GM12891 (cell line): ENCODE measurements at regions not wholly inside any gene's neighbourhood (a gene's known extent, or its start where the extent isn't known, plus 50 kb on each side); places are given as distances from the start of the nearest gene placed in this dataset.
"Not testable (repeated sequence)": the region's sequence is repeated elsewhere in the genome, so short reads cannot be mapped to it uniquely, and the experiment has no call there.

Experiments
- DNase-seq: peaks from one replicate; pipeline ENCODE4 v3.0.0; 2011; ENCODE audit warnings: low spot score; ENCODE audit not compliant: insufficient read length
- FAIRE-seq: peaks from 2 replicates; lab custom pipeline; 2011; peaks lifted over from hg19 to GRCh38; lab: Jason Lieb, UNC
- PAX5 ChIP-seq: IDR thresholded peaks from 2 replicates; pipeline ENCODE4 v1.6.1; 2011; ENCODE audit warnings: low read length, moderate library complexity, mild to moderate bottlenecking; ENCODE audit not compliant: insufficient read depth, severe bottlenecking
- POLR2A ChIP-seq: IDR thresholded peaks from 2 replicates; pipeline ENCODE4 v1.6.1; 2011; ENCODE audit warnings: low read depth, low read length, control low read depth
- POLR2AphosphoS5 ChIP-seq: IDR thresholded peaks from 2 replicates; pipeline ENCODE4 v1.6.1; 2011; ENCODE audit warnings: low read depth, low read length, control low read depth
- POU2F2 ChIP-seq: IDR thresholded peaks from 2 replicates; pipeline ENCODE4 v1.6.1; 2011; ENCODE audit warnings: low read depth, mild to moderate bottlenecking, control low read depth, low read length, moderate library complexity
- SPI1 ChIP-seq: IDR thresholded peaks from 2 replicates; pipeline ENCODE4 v1.6.1; 2011; ENCODE audit warnings: low read depth, low read length, control low read depth
- TAF1 ChIP-seq: IDR thresholded peaks from 2 replicates; pipeline ENCODE4 v1.6.1; 2011; ENCODE audit warnings: low read depth, low read length, control low read depth

GRCh38 chr5:17989036-17989435, 354.8 kb downstream of the TAF11L14 start:
- DNase-seq (no peak), FAIRE-seq (no peak)
- TF ChIP-seq PAX5 = no peak
- no peak for TF ChIP-seq POU2F2
- no peak for TF ChIP-seq POLR2AphosphoS5
- TF ChIP-seq TAF1 = no peak
- TF ChIP-seq POLR2A = no peak
- no peak for TF ChIP-seq SPI1

- TF ChIP-seq POLR2AphosphoS5 (no peak), TAF1 (no peak), PAX5 (no peak), POLR2A (no peak), POU2F2 (no peak)
- FAIRE-seq (no peak), DNase-seq (no peak)
Measured at GRCh38 chr5:17989567-17990563, 355.6 kb downstream of the TAF11L14 start.

- FAIRE-seq (no peak), DNase-seq (no peak)
- TF ChIP-seq TAF1 (no peak), POLR2A (no peak), POLR2AphosphoS5 (no peak), SPI1 (no peak), PAX5 (no peak), POU2F2 (no peak)
Measured at GRCh38 chr5:17991775-17992174, 357.5 kb downstream of the TAF11L14 start.

DNA sequence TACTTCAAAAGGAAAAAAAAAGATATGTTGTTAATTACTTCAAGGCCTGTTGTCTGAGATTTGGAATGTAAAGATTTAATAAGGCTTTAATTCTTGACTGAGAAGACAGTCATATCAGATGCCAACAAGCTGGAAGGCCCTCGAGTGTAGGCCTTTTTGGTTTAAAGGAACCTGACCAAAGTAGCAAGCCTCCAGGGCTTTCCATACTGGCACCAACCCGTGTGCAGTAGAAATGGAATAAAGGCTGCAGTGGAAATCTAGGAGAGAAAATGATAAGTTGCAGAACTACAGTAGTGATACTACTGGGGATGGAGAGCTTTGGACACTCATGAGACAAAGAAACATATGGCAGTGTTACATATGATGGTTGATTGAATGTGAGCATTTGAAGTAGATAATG, 358.0 kb downstream of the TAF11L14 start:
- DNase-seq (no peak), FAIRE-seq (no peak)
- TF ChIP-seq TAF1 (no peak), POLR2A (no peak), POU2F2 (no peak)

DNA sequence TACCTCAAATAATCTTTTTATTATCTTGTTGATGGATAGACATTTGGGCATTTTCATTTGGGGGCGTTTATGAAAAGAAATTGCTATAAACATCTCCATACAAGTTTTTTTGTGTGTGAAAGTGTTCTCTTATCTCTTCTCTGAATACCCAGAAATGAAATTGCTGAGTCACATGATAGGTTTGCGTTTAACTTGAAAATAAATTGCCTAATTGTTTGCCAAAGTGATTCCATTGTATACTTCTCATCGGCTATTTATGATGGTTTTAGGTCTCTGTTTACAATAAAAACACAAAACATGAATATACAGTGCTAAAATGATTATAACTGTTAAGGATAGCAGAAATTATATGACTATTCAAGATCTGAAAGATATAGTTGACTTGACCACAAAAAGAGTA, 361.7 kb downstream of the TAF11L14 start:
- no peak for DNase-seq
- TF ChIP-seq POLR2A (no peak), TAF1 (no peak), SPI1 (no peak), POLR2AphosphoS5 (no peak), PAX5 (no peak), POU2F2 (no peak)
- no peak for FAIRE-seq

DNA sequence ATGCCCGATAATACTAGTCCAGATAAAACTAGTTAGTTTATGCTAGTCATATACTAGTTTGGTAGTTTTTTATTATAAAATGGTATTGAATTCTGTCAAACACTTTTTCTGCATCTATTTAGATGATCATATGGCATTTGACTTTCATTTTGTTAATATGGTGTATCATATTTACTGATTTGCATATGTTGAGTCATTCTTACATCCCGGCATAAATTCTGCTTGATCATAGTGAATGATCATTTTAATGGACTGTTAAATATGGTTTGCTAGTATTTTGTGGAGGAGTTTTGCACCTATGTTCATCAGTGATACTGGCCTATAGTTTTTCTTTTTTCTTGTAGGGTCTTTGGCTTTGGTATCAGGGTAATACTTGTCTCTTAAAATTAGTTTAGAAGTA, 365.6 kb downstream of the TAF11L14 start:
- DNase-seq = no peak
- no peak for FAIRE-seq
- no peak for TF ChIP-seq POLR2AphosphoS5
- no peak for TF ChIP-seq POLR2A
- no peak for TF ChIP-seq POU2F2
- TF ChIP-seq PAX5 = no peak
- TF ChIP-seq TAF1 = no peak
- no peak for TF ChIP-seq SPI1

DNA sequence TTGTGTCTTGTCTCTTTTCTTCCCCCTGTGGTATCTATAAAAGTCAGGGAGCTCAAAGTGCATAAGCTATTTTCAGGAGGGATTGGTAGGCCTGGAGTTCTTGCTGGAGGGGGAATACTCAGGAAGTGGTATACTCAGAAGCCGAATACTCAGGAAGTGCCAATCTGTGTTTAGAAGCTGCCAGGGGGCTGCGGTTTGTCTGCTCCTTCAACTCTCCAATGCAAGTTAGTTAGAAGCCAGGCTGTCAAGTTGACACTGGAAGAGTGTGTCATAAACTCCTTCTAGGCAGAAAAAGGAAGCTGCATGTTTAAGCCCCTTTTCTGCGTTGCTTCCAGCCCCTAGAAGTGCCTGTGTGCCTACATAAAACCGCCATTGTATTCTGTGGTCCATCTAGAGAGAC, 366.5 kb downstream of the TAF11L14 start:
- no peak for TF ChIP-seq POLR2A
- TF ChIP-seq POLR2AphosphoS5 = no peak
- TF ChIP-seq PAX5 = no peak
- TF ChIP-seq POU2F2 = no peak
- TF ChIP-seq SPI1 = no peak
- TF ChIP-seq TAF1 = no peak
- DNase-seq (no peak), FAIRE-seq (no peak)

- DNase-seq (no peak), FAIRE-seq (no peak)
- TF ChIP-seq TAF1 (no peak), POU2F2 (no peak), PAX5 (no peak), POLR2AphosphoS5 (no peak), SPI1 (no peak), POLR2A (no peak)
Measured at GRCh38 chr5:18003312-18003711, 369.1 kb downstream of the TAF11L14 start.

- FAIRE-seq (no peak), DNase-seq (no peak)
- no peak for TF ChIP-seq TAF1
Measured at GRCh38 chr5:18003784-18004183, 369.5 kb downstream of the TAF11L14 start.

- FAIRE-seq, DNase-seq: not testable (repeated sequence)
Measured at GRCh38 chr5:18006235-18006634, 372.0 kb downstream of the TAF11L14 start.
